ENCODE measurements at regions not wholly inside any gene's neighbourhood (a gene's known extent, or its start where the extent isn't known, plus 50 kb on each side); places are given as distances from the start of the nearest gene placed in this dataset.

DNA sequence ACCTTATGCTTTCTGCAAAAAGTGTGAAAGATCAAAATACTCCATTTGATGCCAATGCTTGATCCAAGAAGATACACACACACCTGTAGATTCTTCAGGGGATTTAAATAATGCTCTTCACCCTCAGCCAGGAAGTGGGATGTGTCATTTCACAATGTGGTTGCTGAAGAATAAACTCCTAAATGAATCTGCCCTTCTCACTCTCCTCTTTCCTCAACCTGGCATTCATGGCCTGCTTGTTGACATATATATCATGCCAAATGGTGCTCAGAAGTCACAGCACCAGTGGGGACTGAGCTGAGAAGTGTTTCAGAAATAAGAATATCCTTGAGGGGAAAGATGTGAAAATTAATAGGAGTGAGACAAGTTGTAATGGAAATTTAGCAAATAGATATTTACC, 146.6 kb upstream of the ARHGEF26 start:
- TF ChIP-seq POLR2A (IDR thresholded peaks at IDR 0.05; ENCODE audit: low read depth, low read length) (no peak), GATA2 (IDR thresholded peaks at IDR 0.05; ENCODE audit: insufficient read depth, insufficient read length, low read depth, low read length) (no peak), EZH2 (IDR thresholded peaks at IDR 0.05; ENCODE audit: borderline replicate concordance, low read depth, low read length, severe bottlenecking) (no peak), MYC (IDR thresholded peaks at IDR 0.05; ENCODE audit: low read depth, low read length) (no peak), POLR2AphosphoS5 (IDR thresholded peaks at IDR 0.05; ENCODE audit: insufficient read depth, low read depth, low read length) (no peak)
- TF ChIP-seq, protein P1, sequence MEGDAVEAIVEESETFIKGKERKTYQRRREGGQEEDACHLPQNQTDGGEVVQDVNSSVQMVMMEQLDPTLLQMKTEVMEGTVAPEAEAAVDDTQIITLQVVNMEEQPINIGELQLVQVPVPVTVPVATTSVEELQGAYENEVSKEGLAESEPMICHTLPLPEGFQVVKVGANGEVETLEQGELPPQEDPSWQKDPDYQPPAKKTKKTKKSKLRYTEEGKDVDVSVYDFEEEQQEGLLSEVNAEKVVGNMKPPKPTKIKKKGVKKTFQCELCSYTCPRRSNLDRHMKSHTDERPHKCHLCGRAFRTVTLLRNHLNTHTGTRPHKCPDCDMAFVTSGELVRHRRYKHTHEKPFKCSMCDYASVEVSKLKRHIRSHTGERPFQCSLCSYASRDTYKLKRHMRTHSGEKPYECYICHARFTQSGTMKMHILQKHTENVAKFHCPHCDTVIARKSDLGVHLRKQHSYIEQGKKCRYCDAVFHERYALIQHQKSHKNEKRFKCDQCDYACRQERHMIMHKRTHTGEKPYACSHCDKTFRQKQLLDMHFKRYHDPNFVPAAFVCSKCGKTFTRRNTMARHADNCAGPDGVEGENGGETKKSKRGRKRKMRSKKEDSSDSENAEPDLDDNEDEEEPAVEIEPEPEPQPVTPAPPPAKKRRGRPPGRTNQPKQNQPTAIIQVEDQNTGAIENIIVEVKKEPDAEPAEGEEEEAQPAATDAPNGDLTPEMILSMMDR (IDR thresholded peaks at IDR 0.05; ENCODE audit: extremely low read depth in 1 of 2, insufficient read depth in 1 of 2, low read depth in 1 of 2, low read length in 2 of 2): no peak
